ENCODE measurements at regions not wholly inside any gene's neighbourhood (a gene's known extent, or its start where the extent isn't known, plus 50 kb on each side); places are given as distances from the start of the nearest gene placed in this dataset.

- DNase-seq: no peak
- H3K4me1 Mint-ChIP-seq: peaks cover 29% of the 10 kb centered on the region
- H3K27me3 Mint-ChIP-seq (ENCODE audit: low read depth in 3 of 3): peaks cover 1 to 3% (median 3%) of the 10 kb centered on the region in 3 donors
- peaks cover 0 to 8% (median 2%) of the 10 kb centered on the region in 7 donors for H3K9me3 Mint-ChIP-seq
- Histone ChIP-seq H3K9me3 (replicated peaks in 1 of 2; ENCODE audit: control insufficient read depth in 1 of 2, insufficient read depth in 1 of 2, low read length in 2 of 2) (no peaks in the 10 kb centered on the region), H3K27ac (ENCODE audit: low read depth in 1 of 2, low read length in 2 of 2) (no peak overlapping the region), H2AFZ (ENCODE audit: insufficient read depth, low read depth, low read length, poor library complexity, severe bottlenecking) (no peak overlapping the region), H3K4me3 (replicated peaks in 1 of 3; ENCODE audit: low read depth in 2 of 3, low read length in 3 of 3) (no peak overlapping the region), H3K79me2 (ENCODE audit: insufficient read depth, low read length) (no peaks in the 10 kb centered on the region), H3K4me2 (replicated peaks; ENCODE audit: extremely low read depth, low read length, poor library complexity, severe bottlenecking) (no peak overlapping the region), H3K27me3 (ENCODE audit: control insufficient read depth in 2 of 2, insufficient read depth in 2 of 2, low read length in 2 of 2) (no peaks in the 10 kb centered on the region), H3K36me3 (replicated peaks in 1 of 2; ENCODE audit: control insufficient read depth in 1 of 2, insufficient read depth in 2 of 2, low read length in 2 of 2) (no peaks in the 10 kb centered on the region), H4K20me1 (ENCODE audit: insufficient read depth, low read length) (no peaks in the 10 kb centered on the region), H3K4me1 (ENCODE audit: control insufficient read depth in 1 of 2, insufficient read depth in 2 of 2, low read length in 2 of 2) (peaks cover 5% of the 10 kb centered on the region in 2 donors), H3K9ac (ENCODE audit: insufficient read depth, low read length, poor library complexity, severe bottlenecking) (no peak overlapping the region)
- intact Hi-C loops (cut with micrococcal nuclease): no loop called here
- H3K27ac Mint-ChIP-seq: no peak overlapping the region
- H3K36me3 Mint-ChIP-seq: no peaks in the 10 kb centered on the region
- TF ChIP-seq CTCF (IDR thresholded peaks at IDR 0.05): no peak
- H3K4me3 Mint-ChIP-seq: no peak overlapping the region
Measured at GRCh38 chr4:129334136-129334535, 238.2 kb downstream of the C4orf33 start.

- peaks cover 0 to 2% of the 10 kb centered on the region in 2 donors for H3K36me3 Mint-ChIP-seq
- TF ChIP-seq CTCF (IDR thresholded peaks at IDR 0.05): no peak
- H3K27me3 Mint-ChIP-seq (ENCODE audit: low read depth in 3 of 3): peaks cover 1 to 3% (median 3%) of the 10 kb centered on the region in 3 donors
Measured at GRCh38 chr4:129335276-129335675, 239.3 kb downstream of the C4orf33 start.

More at GRCh38 chr4:129335276-129335675, 239.3 kb downstream of the C4orf33 start:
- H2AFZ ChIP-seq (ENCODE audit: insufficient read depth, low read depth, low read length, poor library complexity, severe bottlenecking): no peak overlapping the region
- Mint-ChIP-seq H3K9me3 (peaks cover 0 to 8% (median 1%) of the 10 kb centered on the region in 7 donors), H3K4me1 (peaks cover 24% of the 10 kb centered on the region), H3K27ac (no peak overlapping the region), H3K4me3 (no peak overlapping the region)
- no CpG with 5 or more reads among the region's 7 CpGs for WGBS (ENCODE audit: insufficient coverage)
- no peaks in the 10 kb centered on the region for H3K9me3 ChIP-seq (replicated peaks in 1 of 2; ENCODE audit: control insufficient read depth in 1 of 2, insufficient read depth in 1 of 2, low read length in 2 of 2)
- no peak for DNase-seq
- H3K36me3 ChIP-seq (replicated peaks in 1 of 2; ENCODE audit: control insufficient read depth in 1 of 2, insufficient read depth in 2 of 2, low read length in 2 of 2): no peaks in the 10 kb centered on the region
- no peaks in the 10 kb centered on the region for H3K79me2 ChIP-seq (ENCODE audit: insufficient read depth, low read length)
- no peak overlapping the region for H3K27ac ChIP-seq (ENCODE audit: low read depth in 1 of 2, low read length in 2 of 2)
- H4K20me1 ChIP-seq (ENCODE audit: insufficient read depth, low read length): no peaks in the 10 kb centered on the region
- H3K4me1 ChIP-seq (ENCODE audit: control insufficient read depth in 1 of 2, insufficient read depth in 2 of 2, low read length in 2 of 2): no peaks in the 10 kb centered on the region
- no peak overlapping the region for H3K4me2 ChIP-seq (replicated peaks; ENCODE audit: extremely low read depth, low read length, poor library complexity, severe bottlenecking)
- no peak overlapping the region for H3K4me3 ChIP-seq (replicated peaks in 1 of 3; ENCODE audit: low read depth in 2 of 3, low read length in 3 of 3)
- H3K9ac ChIP-seq (ENCODE audit: insufficient read depth, low read length, poor library complexity, severe bottlenecking): no peak overlapping the region
- intact Hi-C loops (cut with micrococcal nuclease): no loop called here
- H3K27me3 ChIP-seq (ENCODE audit: control insufficient read depth in 2 of 2, insufficient read depth in 2 of 2, low read length in 2 of 2): no peaks in the 10 kb centered on the region
